ENCODE measurements at regions not wholly inside any gene's neighbourhood (a gene's known extent, or its start where the extent isn't known, plus 50 kb on each side); places are given as distances from the start of the nearest gene placed in this dataset.

DNA sequence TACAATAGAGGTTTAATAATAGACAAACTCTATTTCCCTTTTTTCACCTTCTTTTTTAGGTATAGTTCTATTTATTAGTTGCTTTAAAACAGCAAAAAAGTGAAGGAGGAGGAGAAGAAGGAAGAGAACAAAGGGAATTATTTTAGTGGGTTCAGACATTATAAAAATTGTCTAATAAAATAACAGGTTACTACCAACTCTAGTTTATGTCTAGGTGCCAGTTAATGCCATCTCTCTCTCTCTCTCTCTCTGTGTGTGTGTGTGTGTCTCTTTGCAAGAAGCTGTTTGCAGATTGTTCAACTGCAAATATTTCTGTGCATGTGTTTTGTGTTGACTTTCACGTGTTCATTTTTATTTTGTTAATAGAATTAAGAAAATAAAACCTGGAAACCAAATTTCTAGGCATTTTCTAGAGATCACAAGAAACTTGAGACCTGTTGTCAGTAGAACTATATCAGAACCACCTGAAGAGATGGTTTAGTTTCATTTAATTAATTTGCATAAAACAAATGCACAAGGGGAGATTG lies 313.5 kb upstream of the SGK1 start:
- TF ChIP-seq POLR2A (IDR thresholded peaks at IDR 0.05) (no peak), POLR2AphosphoS5 (IDR thresholded peaks at IDR 0.05) (no peak), EP300 (IDR thresholded peaks at IDR 0.05) (no peak)
- TF ChIP-seq, protein P1, sequence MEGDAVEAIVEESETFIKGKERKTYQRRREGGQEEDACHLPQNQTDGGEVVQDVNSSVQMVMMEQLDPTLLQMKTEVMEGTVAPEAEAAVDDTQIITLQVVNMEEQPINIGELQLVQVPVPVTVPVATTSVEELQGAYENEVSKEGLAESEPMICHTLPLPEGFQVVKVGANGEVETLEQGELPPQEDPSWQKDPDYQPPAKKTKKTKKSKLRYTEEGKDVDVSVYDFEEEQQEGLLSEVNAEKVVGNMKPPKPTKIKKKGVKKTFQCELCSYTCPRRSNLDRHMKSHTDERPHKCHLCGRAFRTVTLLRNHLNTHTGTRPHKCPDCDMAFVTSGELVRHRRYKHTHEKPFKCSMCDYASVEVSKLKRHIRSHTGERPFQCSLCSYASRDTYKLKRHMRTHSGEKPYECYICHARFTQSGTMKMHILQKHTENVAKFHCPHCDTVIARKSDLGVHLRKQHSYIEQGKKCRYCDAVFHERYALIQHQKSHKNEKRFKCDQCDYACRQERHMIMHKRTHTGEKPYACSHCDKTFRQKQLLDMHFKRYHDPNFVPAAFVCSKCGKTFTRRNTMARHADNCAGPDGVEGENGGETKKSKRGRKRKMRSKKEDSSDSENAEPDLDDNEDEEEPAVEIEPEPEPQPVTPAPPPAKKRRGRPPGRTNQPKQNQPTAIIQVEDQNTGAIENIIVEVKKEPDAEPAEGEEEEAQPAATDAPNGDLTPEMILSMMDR (IDR thresholded peaks at IDR 0.05), result no peak
- no peaks in the 10 kb centered on the region for H3K9me3 ChIP-seq
- H3K4me1 ChIP-seq, result no peaks in the 10 kb centered on the region
- no peaks in the 10 kb centered on the region for H3K27me3 ChIP-seq
- intact Hi-C loops (cut with DNase I), result no loop called here
- DNase-seq, result no peak
- WGBS, 2 donors, result 56 to 84% methylated on average over 1 of the region's 1 CpG
- H3K27ac ChIP-seq, result no peak overlapping the region
- no peaks in the 10 kb centered on the region for H3K36me3 ChIP-seq
- no peak overlapping the region for H3K4me3 ChIP-seq

DNA sequence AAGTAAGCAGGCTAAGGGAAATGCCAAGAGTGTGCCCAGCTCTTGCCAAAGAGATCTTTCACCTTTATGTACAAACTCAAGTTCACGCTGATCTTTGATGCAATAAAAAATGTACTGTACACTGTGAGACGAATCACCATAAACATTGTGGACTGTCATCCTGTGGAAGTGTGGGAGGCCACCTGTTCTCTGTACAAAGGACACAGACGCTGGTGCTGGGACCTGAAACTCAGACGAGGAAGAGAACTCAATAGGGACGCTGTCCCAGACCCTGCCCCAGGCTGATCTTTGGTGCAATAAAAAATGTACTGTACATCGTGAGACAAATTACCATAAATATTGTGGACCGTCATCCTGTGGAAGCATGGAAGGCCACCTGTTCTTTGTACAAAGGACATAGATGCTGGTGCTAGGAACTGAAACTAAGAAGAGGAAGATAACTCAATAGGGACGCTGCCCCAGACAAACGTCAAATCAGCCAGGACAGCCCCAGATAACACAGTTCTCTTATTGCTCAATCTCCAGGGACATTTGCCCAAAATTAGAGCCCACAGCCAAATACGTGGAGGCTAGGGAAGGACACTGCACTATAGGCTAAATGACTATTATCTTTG lies 312.7 kb upstream of the SGK1 start:
- Histone ChIP-seq H3K36me3 (no peaks in the 10 kb centered on the region), H3K4me1 (no peaks in the 10 kb centered on the region), H3K9me3 (no peaks in the 10 kb centered on the region), H3K27ac (no peak overlapping the region), H3K27me3 (no peaks in the 10 kb centered on the region), H3K4me3 (no peak overlapping the region)
- intact Hi-C loops (cut with DNase I), result no loop called here
- no peak for DNase-seq
- TF ChIP-seq POLR2AphosphoS5 (IDR thresholded peaks at IDR 0.05) (no peak), POLR2A (IDR thresholded peaks at IDR 0.05) (no peak), EP300 (IDR thresholded peaks at IDR 0.05) (peak in 2 of 4 donors; percentile 14 to 48)
- WGBS, 2 donors, result 6 to 28% methylated on average over 10 of the region's 10 CpGs

DNA sequence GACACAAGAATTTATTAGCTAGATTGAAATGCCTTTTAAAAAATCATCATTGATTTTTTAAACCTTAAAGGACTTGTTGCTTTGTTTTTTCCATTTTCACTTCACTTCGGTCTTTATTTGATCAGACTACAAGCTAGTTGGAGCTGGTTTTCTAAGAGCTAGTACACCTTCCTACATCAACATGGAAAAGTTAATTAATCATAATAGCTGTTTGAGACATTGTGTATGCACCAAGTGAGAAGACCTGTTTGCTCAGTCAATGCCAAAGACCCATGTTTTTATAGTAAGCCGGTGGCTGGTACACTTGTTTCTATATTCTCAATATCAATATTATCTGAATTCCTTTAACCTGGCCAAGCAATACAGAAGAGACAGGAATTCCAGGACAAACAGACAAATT lies 310.2 kb upstream of the SGK1 start:
- H3K9me3 ChIP-seq, result no peaks in the 10 kb centered on the region
- H3K27me3 ChIP-seq, result no peaks in the 10 kb centered on the region
- H3K36me3 ChIP-seq, result no peaks in the 10 kb centered on the region
- no peak overlapping the region for H3K4me3 ChIP-seq
- H3K4me1 ChIP-seq, result no peaks in the 10 kb centered on the region
- TF ChIP-seq POLR2A (IDR thresholded peaks at IDR 0.05) (no peak), EP300 (IDR thresholded peaks at IDR 0.05) (no peak), POLR2AphosphoS5 (IDR thresholded peaks at IDR 0.05) (no peak)
- TF ChIP-seq, protein P1 (IDR thresholded peaks at IDR 0.05), result no peak
- WGBS, 2 donors, result 89 to 93% methylated on average over 2 of the region's 2 CpGs
- H3K27ac ChIP-seq, result no peak overlapping the region
- DNase-seq, result no peak
- intact Hi-C loops (cut with DNase I), result no loop called here

DNA sequence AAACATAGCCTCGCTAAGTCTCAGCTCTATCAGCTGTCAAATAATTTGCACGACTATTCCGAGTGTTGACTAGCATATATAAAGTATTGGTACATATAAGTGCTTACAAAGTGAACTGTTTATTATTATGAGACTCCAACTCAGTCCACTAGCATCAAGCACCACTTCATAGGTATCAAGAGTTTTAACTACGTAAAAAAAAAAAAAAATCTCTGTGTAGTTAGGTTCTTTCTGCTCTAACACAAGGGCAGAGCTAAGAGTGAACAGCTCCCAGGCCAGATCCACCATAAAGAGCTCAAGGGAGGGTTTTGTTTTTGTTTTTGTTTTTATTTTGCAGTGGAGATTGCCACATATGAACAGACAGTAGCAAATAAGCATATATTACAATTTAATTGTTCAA lies 309.8 kb upstream of the SGK1 start:
- intact Hi-C loops (cut with DNase I), result no loop called here
- TF ChIP-seq, protein P1 (IDR thresholded peaks at IDR 0.05), result no peak
- TF ChIP-seq POLR2AphosphoS5 (IDR thresholded peaks at IDR 0.05) (no peak), POLR2A (IDR thresholded peaks at IDR 0.05) (no peak), EP300 (IDR thresholded peaks at IDR 0.05) (no peak)
- 95 to 99% methylated on average over 4 of the region's 4 CpGs for WGBS, 2 donors
- H3K27me3 ChIP-seq, result no peaks in the 10 kb centered on the region
- H3K4me3 ChIP-seq, result no peak overlapping the region
- no peak overlapping the region for H3K27ac ChIP-seq
- no peak for DNase-seq
- no peaks in the 10 kb centered on the region for H3K9me3 ChIP-seq
- no peaks in the 10 kb centered on the region for H3K36me3 ChIP-seq
- H3K4me1 ChIP-seq, result no peaks in the 10 kb centered on the region

DNA sequence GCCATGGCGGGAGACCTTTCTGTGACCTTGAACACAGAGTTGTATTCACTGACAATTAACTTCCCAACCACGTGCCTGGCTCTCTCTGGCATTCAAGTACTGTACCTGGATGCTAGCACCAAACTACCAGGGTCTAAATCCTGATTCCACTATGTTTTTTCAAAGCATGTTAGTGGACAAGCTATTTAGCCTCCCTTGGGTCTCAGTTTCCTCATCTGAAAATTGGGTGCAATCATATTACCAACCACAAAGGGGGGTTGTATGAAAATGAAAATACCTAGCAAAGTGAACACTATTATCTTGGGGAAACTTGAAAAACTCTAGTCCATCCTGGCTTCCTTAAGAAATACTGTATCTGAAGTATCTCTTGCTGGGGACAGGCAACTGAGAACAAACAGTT lies 308.7 kb upstream of the SGK1 start:
- WGBS, 2 donors, result 72 to 86% methylated on average over 2 of the region's 2 CpGs
- TF ChIP-seq, protein P1 (IDR thresholded peaks at IDR 0.05), result no peak
- TF ChIP-seq EP300 (IDR thresholded peaks at IDR 0.05), result no peak
- Histone ChIP-seq H3K4me1 (no peaks in the 10 kb centered on the region), H3K9me3 (no peaks in the 10 kb centered on the region), H3K27ac (no peak overlapping the region), H3K4me3 (no peak overlapping the region), H3K36me3 (no peaks in the 10 kb centered on the region), H3K27me3 (no peaks in the 10 kb centered on the region)
- intact Hi-C loops (cut with DNase I), result no loop called here
- DNase-seq, result no peak
